WTC11 (cell line): ENCODE measurements at regions not wholly inside any gene's neighbourhood (a gene's known extent, or its start where the extent isn't known, plus 50 kb on each side); places are given as distances from the start of the nearest gene placed in this dataset.

Experiments
- ATAC-seq: fragments of 200-7000 bp; cut with Tn5 transposase; 2 replicates; pipeline ENCODE4 v1.10.0; 2021; ENCODE audit warnings: mild to moderate bottlenecking, moderate library complexity
- CTCF ChIA-PET: fragments of 300-600 bp; sonication (Branson Sonifier 250); formaldehyde crosslinking; loops from one replicate; lab custom pipeline; 2021; ENCODE audit warnings: antibody characterized with exemption; lab: Charles Lee
- POLR2A ChIA-PET: fragments of 350-600 bp; sonication (Branson Sonifier 250); formaldehyde crosslinking; loops from one replicate; lab custom pipeline; 2021; ENCODE audit warnings: antibody characterized with exemption; lab: Charles Lee
- DNase-seq: peaks from one replicate; pipeline ENCODE4 v3.0.0; 2021; ENCODE audit warnings: low spot score
- H3K27ac Mint-ChIP-seq: 2 replicates; pipeline ENCODE4 v1.8.0; 2021; ENCODE audit warnings: mixed read lengths
- H3K27me3 Mint-ChIP-seq: 2 replicates; pipeline ENCODE4 v1.8.0; 2021; ENCODE audit warnings: low read depth, mild to moderate bottlenecking, moderate library complexity, mixed read lengths
- H3K36me3 Mint-ChIP-seq: 2 replicates; pipeline ENCODE4 v1.8.0; 2021; ENCODE audit warnings: mixed read lengths
- H3K4me1 Mint-ChIP-seq: 2 replicates; pipeline ENCODE4 v1.8.0; 2022; ENCODE audit warnings: mixed read lengths
- H3K4me3 Mint-ChIP-seq: 2 replicates; pipeline ENCODE4 v1.8.0; 2021; ENCODE audit warnings: mild to moderate bottlenecking, moderate library complexity, mixed read lengths
- H3K9me3 Mint-ChIP-seq: 2 replicates; pipeline ENCODE4 v1.8.0; 2021; ENCODE audit warnings: mixed read lengths
- AR ChIP-seq: fragments of 250-450 bp; sonication (Bioruptor Pico); IDR thresholded peaks from 2 replicates; pipeline ENCODE4 v1.9.0; 2021; ENCODE audit warnings: mild to moderate bottlenecking
- CDX4 ChIP-seq: fragments of 250-450 bp; sonication (Bioruptor Pico); IDR thresholded peaks from 2 replicates; pipeline ENCODE4 v1.9.0; 2021; ENCODE audit warnings: moderate library complexity, mild to moderate bottlenecking, inconsistent platforms, borderline replicate concordance
- ELF4 ChIP-seq: sonication (generic); formaldehyde crosslinking; IDR thresholded peaks from 2 replicates; pipeline ENCODE4 v1.8.1; 2022; ENCODE audit warnings: low read depth, mild to moderate bottlenecking, moderate library complexity, missing genetic modification reagents
- EMX1 ChIP-seq: fragments of 250-450 bp; sonication (Bioruptor Pico); IDR thresholded peaks from 2 replicates; pipeline ENCODE4 v1.8.0; 2021; ENCODE audit warnings: mild to moderate bottlenecking
- FOXK1 ChIP-seq: sonication (generic); formaldehyde crosslinking; IDR thresholded peaks from 2 replicates; pipeline ENCODE4 v1.8.0; 2022; ENCODE audit warnings: mild to moderate bottlenecking, moderate library complexity, missing genetic modification reagents
- GTF2I ChIP-seq: fragments of 250-450 bp; sonication (Bioruptor Pico); conservative IDR thresholded peaks from 2 replicates; pipeline ENCODE4 v1.4.0; 2021; ENCODE audit warnings: mild to moderate bottlenecking
- MYBL2 ChIP-seq: sonication (generic); formaldehyde crosslinking; IDR thresholded peaks from 2 replicates; pipeline ENCODE4 v1.8.1; 2023; ENCODE audit warnings: mild to moderate bottlenecking, moderate library complexity, missing genetic modification reagents
- NFE2L1 ChIP-seq: sonication (generic); formaldehyde crosslinking; IDR thresholded peaks from 2 replicates; pipeline ENCODE4 v1.8.1; 2023; ENCODE audit warnings: missing genetic modification reagents
- NR1H2 ChIP-seq: sonication (generic); formaldehyde crosslinking; IDR thresholded peaks from 2 replicates; pipeline ENCODE4 v1.9.0; 2021; ENCODE audit warnings: mild to moderate bottlenecking, moderate library complexity, missing genetic modification reagents
- SMAD3 ChIP-seq: sonication (generic); formaldehyde crosslinking; IDR thresholded peaks from 2 replicates; pipeline ENCODE4 v1.8.0; 2022; ENCODE audit warnings: missing genetic modification reagents, mild to moderate bottlenecking, borderline replicate concordance
- TCF7 ChIP-seq: sonication (generic); formaldehyde crosslinking; IDR thresholded peaks from 2 replicates; pipeline ENCODE4 v1.8.0; 2022; ENCODE audit warnings: mild to moderate bottlenecking, low read depth, missing genetic modification reagents, moderate library complexity
- ZBTB21 ChIP-seq: sonication (generic); formaldehyde crosslinking; IDR thresholded peaks from 2 replicates; pipeline ENCODE4 v1.8.1; 2023; ENCODE audit warnings: mild to moderate bottlenecking, missing genetic modification reagents, borderline replicate concordance
- ZNF121 ChIP-seq: sonication (generic); formaldehyde crosslinking; IDR thresholded peaks from 2 replicates; pipeline ENCODE4 v1.8.0; 2023; ENCODE audit warnings: missing genetic modification reagents
- ZNF219 ChIP-seq: sonication (generic); formaldehyde crosslinking; IDR thresholded peaks from 2 replicates; pipeline ENCODE4 v1.8.0; 2023; ENCODE audit warnings: missing genetic modification reagents, mild to moderate bottlenecking, borderline replicate concordance
- ZNF317 ChIP-seq: sonication (generic); formaldehyde crosslinking; IDR thresholded peaks from 2 replicates; pipeline ENCODE4 v1.8.1; 2023; ENCODE audit warnings: low read depth, mild to moderate bottlenecking, moderate library complexity, missing genetic modification reagents, borderline replicate concordance
- TF ChIP-seq, protein P1 (sequence below): sonication (generic); formaldehyde crosslinking; IDR thresholded peaks from 2 replicates; pipeline ENCODE4 v1.8.1; 2023; ENCODE audit warnings: mild to moderate bottlenecking, missing genetic modification reagents
- TF ChIP-seq, protein P2 (sequence below): sonication (generic); formaldehyde crosslinking; IDR thresholded peaks from 2 replicates; pipeline ENCODE4 v1.8.1; 2023; ENCODE audit warnings: mild to moderate bottlenecking, moderate library complexity, missing genetic modification reagents

DNA sequence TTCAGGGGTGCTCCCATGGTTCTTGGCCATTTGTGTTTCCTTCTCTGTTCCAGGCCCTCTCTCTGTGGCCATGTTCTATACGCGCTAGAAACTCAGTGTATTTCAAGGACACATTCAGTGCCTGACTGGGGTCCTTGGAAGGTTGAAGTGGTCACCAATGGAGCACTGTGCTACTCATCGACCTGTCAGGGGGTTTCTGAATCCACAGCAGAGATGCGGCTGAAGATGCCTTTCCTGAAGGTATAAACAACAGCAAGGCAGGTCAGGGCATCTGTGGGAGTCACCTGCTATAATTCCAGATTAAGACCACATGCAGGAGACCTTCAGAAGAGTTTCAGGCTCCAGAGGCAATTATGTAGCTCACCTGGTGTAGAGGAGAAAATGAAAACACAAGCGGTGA, 86.8 kb upstream of the MGMT start:
- POLR2A ChIA-PET, result interaction anchor here (0.7 kb wide), 1 partner anchor 80 kb away, joined by 5 read pairs; no protein-coding TSS in a partner anchor
- Mint-ChIP-seq H3K9me3 (peaks cover 3% of the 10 kb centered on the region), H3K4me3 (no peak overlapping the region), H3K36me3 (no peaks in the 10 kb centered on the region), H3K4me1 (0 out of 2 replicates have a peak, but pooled peaks cover under 1% of the 10 kb centered on the region), H3K27ac (no peak overlapping the region), H3K27me3 (no peaks in the 10 kb centered on the region; the same call in 1 of the 2 replicates)
- DNase-seq (no peak), ATAC-seq (no peak)
- CTCF ChIA-PET, result no interaction called here
- TF ChIP-seq SMAD3 (CRISPR knock-in tag) (no peak), GTF2I (CRISPR knock-in tag) (no peak), MYBL2 (no peak)

GRCh38 chr10:129381741-129382140, 85.3 kb upstream of the MGMT start:
- 0 out of 2 replicates have a peak, but pooled peaks cover 2% of the 10 kb centered on the region for H3K4me1 Mint-ChIP-seq
- ChIA-PET CTCF (no interaction called here), POLR2A (no interaction called here)
- H3K27ac Mint-ChIP-seq, result no peak overlapping the region
- no peak for ATAC-seq
- DNase-seq, result no peak
- no peak overlapping the region for H3K4me3 Mint-ChIP-seq
- H3K27me3 Mint-ChIP-seq, result no peaks in the 10 kb centered on the region; the same call in 1 of the 2 replicates
- no peaks in the 10 kb centered on the region for H3K36me3 Mint-ChIP-seq
- H3K9me3 Mint-ChIP-seq, result peaks cover 3% of the 10 kb centered on the region
- TF ChIP-seq, protein P1, sequence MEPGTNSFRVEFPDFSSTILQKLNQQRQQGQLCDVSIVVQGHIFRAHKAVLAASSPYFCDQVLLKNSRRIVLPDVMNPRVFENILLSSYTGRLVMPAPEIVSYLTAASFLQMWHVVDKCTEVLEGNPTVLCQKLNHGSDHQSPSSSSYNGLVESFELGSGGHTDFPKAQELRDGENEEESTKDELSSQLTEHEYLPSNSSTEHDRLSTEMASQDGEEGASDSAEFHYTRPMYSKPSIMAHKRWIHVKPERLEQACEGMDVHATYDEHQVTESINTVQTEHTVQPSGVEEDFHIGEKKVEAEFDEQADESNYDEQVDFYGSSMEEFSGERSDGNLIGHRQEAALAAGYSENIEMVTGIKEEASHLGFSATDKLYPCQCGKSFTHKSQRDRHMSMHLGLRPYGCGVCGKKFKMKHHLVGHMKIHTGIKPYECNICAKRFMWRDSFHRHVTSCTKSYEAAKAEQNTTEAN, result no peak

DNA sequence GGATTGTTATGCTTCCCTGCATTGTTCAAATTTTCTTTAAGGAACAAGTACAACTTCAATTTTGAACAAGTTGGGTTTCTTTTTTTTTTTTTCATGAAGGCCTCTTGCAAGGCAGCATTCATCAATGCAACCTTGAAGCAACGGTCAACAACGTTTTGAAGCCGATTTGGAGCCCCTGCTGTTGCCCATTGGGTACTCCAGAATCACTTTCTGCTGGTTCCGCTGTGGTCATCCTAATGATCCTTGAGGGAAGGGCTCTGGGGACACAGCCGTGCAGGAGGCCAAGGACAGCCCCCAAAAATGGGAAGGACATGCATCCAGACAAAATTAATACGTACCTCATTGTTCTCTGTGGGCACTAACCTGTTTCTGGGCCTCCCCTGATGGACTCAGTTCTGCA, 84.6 kb upstream of the MGMT start:
- TF ChIP-seq AR (CRISPR knock-in tag) (no peak), ZNF317 (no peak), NFE2L1 (CRISPR knock-in tag) (no peak), ELF4 (CRISPR knock-in tag) (no peak), ZNF219 (no peak), CDX4 (CRISPR knock-in tag) (no peak), NR1H2 (no peak), ZBTB21 (CRISPR knock-in tag) (no peak), TCF7 (CRISPR knock-in tag) (no peak), EMX1 (CRISPR knock-in tag) (no peak), ZNF121 (CRISPR knock-in tag) (no peak), FOXK1 (no peak)
- TF ChIP-seq, protein P2, sequence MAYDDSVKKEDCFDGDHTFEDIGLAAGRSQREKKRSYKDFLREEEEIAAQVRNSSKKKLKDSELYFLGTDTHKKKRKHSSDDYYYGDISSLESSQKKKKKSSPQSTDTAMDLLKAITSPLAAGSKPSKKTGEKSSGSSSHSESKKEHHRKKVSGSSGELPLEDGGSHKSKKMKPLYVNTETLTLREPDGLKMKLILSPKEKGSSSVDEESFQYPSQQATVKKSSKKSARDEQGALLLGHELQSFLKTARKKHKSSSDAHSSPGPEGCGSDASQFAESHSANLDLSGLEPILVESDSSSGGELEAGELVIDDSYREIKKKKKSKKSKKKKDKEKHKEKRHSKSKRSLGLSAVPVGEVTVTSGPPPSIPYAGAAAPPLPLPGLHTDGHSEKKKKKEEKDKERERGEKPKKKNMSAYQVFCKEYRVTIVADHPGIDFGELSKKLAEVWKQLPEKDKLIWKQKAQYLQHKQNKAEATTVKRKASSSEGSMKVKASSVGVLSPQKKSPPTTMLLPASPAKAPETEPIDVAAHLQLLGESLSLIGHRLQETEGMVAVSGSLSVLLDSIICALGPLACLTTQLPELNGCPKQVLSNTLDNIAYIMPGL (CRISPR knock-in tag), result no peak
- CTCF ChIA-PET, result interaction anchor here (1.5 kb wide), 1 partner anchor 276 kb away, joined by 4 read pairs; no protein-coding TSS in a partner anchor
- Mint-ChIP-seq H3K9me3 (peaks cover 3% of the 10 kb centered on the region), H3K36me3 (no peaks in the 10 kb centered on the region), H3K4me1 (0 out of 2 replicates have a peak, but pooled peaks cover 2% of the 10 kb centered on the region), H3K27me3 (no peaks in the 10 kb centered on the region; the same call in 1 of the 2 replicates), H3K4me3 (no peak overlapping the region), H3K27ac (no peak overlapping the region)
- no peak for ATAC-seq
- POLR2A ChIA-PET, result no interaction called here
- no peak for DNase-seq
